HG03175 (cell line): ENCODE measurements at regions not wholly inside any gene's neighbourhood (a gene's known extent, or its start where the extent isn't known, plus 50 kb on each side); places are given as distances from the start of the nearest gene placed in this dataset.

Source experiments
- ATAC-seq: cut with Tn5 transposase; IDR thresholded peaks from one replicate; pipeline ENCODE4 v1.9.1; 2021; ENCODE audit warnings: mild to moderate bottlenecking, moderate library complexity; ENCODE audit not compliant: unreplicated experiment

- ATAC-seq = no peak
Measured at GRCh38 chr6:81694855-81695254, 57.6 kb downstream of the TENT5A start.

- ATAC-seq = no peak
Measured at GRCh38 chr6:81694207-81694606, 58.3 kb downstream of the TENT5A start.

GRCh38 chr6:81693266-81693665 lies 59.2 kb downstream of the TENT5A start:
- ATAC-seq = no peak

- no peak for ATAC-seq
Measured at GRCh38 chr6:81690073-81690472, 62.4 kb downstream of the TENT5A start.

GRCh38 chr6:81689580-81689979 lies 62.9 kb downstream of the TENT5A start:
- no peak for ATAC-seq

- no peak for ATAC-seq
Measured at GRCh38 chr6:81683912-81684311, 68.6 kb downstream of the TENT5A start.

- no peak for ATAC-seq
Measured at GRCh38 chr6:81682858-81683620, 69.4 kb downstream of the TENT5A start.

GRCh38 chr6:81682235-81682795 lies 70.2 kb downstream of the TENT5A start:
- ATAC-seq = no peak

GRCh38 chr6:81669445-81669844 lies 83.0 kb downstream of the TENT5A start:
- ATAC-seq = no peak

GRCh38 chr6:81668615-81669047 lies 83.8 kb downstream of the TENT5A start:
- ATAC-seq = no peak

- ATAC-seq = no peak
Measured at GRCh38 chr6:81666481-81666880, 86.0 kb downstream of the TENT5A start.

- ATAC-seq = no peak
Measured at GRCh38 chr6:81656231-81656630, 96.2 kb downstream of the TENT5A start.

- no peak for ATAC-seq
Measured at GRCh38 chr6:81655696-81656095, 96.8 kb downstream of the TENT5A start.

GRCh38 chr6:81648502-81648901 lies 104.0 kb downstream of the TENT5A start:
- no peak for ATAC-seq

GRCh38 chr6:81643156-81643555 lies 109.3 kb downstream of the TENT5A start:
- ATAC-seq = no peak

GRCh38 chr6:81640891-81641290 lies 111.6 kb downstream of the TENT5A start:
- ATAC-seq = no peak

- ATAC-seq = no peak
Measured at GRCh38 chr6:81640126-81640525, 112.4 kb downstream of the TENT5A start.

- ATAC-seq = no peak
Measured at GRCh38 chr6:81638366-81638765, 114.1 kb downstream of the TENT5A start.

- ATAC-seq = no peak
Measured at GRCh38 chr6:81636930-81637568, 115.4 kb downstream of the TENT5A start.

GRCh38 chr6:81634155-81634880 lies 118.2 kb downstream of the TENT5A start:
- no peak for ATAC-seq

- no peak for ATAC-seq
Measured at GRCh38 chr6:81633391-81633790, 119.1 kb downstream of the TENT5A start.

- no peak for ATAC-seq
Measured at GRCh38 chr6:81630719-81631118, 121.8 kb downstream of the TENT5A start.
